Brain microvascular endothelial cell (primary cell): ENCODE measurements at regions not wholly inside any gene's neighbourhood (a gene's known extent, or its start where the extent isn't known, plus 50 kb on each side); places are given as distances from the start of the nearest gene placed in this dataset.

Experiments used
- DNase-seq: peaks from one replicate; pipeline ENCODE4 v3.0.0-alpha.2; 2020
- H3K27ac ChIP-seq: fragments of 250-450 bp; sonication (Bioruptor Pico); 2 replicates; pipeline ENCODE4 v1.5.1; 2020; ENCODE audit warnings: mild to moderate bottlenecking, moderate library complexity
- H3K27me3 ChIP-seq: fragments of 250-450 bp; sonication (Bioruptor Pico); replicated peaks from 2 replicates; pipeline ENCODE4 v1.5.1; 2020; ENCODE audit warnings: mild to moderate bottlenecking
- H3K36me3 ChIP-seq: fragments of 250-450 bp; sonication (Bioruptor Pico); replicated peaks from 2 replicates; pipeline ENCODE4 v1.5.1; 2020; ENCODE audit warnings: mild to moderate bottlenecking
- H3K4me3 ChIP-seq: 2 replicates; pipeline ENCODE4 v1.5.1; 2011; ENCODE audit warnings: low read depth, mild to moderate bottlenecking, control low read depth, low read length, moderate library complexity
- CTCF ChIP-seq: IDR thresholded peaks from 2 replicates; pipeline ENCODE4 v1.5.1; 2011; ENCODE audit warnings: low read depth, mild to moderate bottlenecking, moderate library complexity, low read length, control low read depth, inconsistent platforms; ENCODE audit errors: missing control alignments
- in situ Hi-C: cut with HindIII; loops from 2 replicates; pipeline ENCODE4 v1.10.0; 2017; ENCODE audit warnings: low sequenced_read_pairs, low pct_ligation_motif_present

GRCh38 chr10:128777342-128777741, 651.1 kb upstream of the MKI67 start:
- TF ChIP-seq CTCF: no peak
- no peak overlapping the region for H3K4me3 ChIP-seq
- H3K27ac ChIP-seq: no peak overlapping the region
- in situ Hi-C loops: no loop called here
- H3K36me3 ChIP-seq: no peaks in the 10 kb centered on the region
- H3K27me3 ChIP-seq: no peaks in the 10 kb centered on the region
- DNase-seq: no peak

GRCh38 chr10:128779416-128779815, 653.2 kb upstream of the MKI67 start:
- H3K4me3 ChIP-seq: no peak overlapping the region
- no peaks in the 10 kb centered on the region for H3K27me3 ChIP-seq
- DNase-seq: no peak
- no peak for TF ChIP-seq CTCF
- no peak overlapping the region for H3K27ac ChIP-seq
- in situ Hi-C loops: no loop called here
- no peaks in the 10 kb centered on the region for H3K36me3 ChIP-seq

GRCh38 chr10:128780156-128780761, 654.0 kb upstream of the MKI67 start:
- in situ Hi-C loops: no loop called here
- TF ChIP-seq CTCF: no peak

GRCh38 chr10:128781637-128782036, 655.4 kb upstream of the MKI67 start:
- Histone ChIP-seq H3K27me3 (no peaks in the 10 kb centered on the region), H3K36me3 (no peaks in the 10 kb centered on the region), H3K4me3 (no peak overlapping the region), H3K27ac (no peak overlapping the region)
- DNase-seq: no peak
- no peak for TF ChIP-seq CTCF
- in situ Hi-C loops: no loop called here

More at GRCh38 chr10:128780156-128780761, 654.0 kb upstream of the MKI67 start:
- Histone ChIP-seq H3K27ac (no peak overlapping the region), H3K4me3 (no peak overlapping the region), H3K36me3 (no peaks in the 10 kb centered on the region), H3K27me3 (no peaks in the 10 kb centered on the region)
- no peak for DNase-seq

GRCh38 chr10:128784444-128784843, 658.2 kb upstream of the MKI67 start:
- no peak for TF ChIP-seq CTCF
- DNase-seq: no peak
- Histone ChIP-seq H3K27ac (no peak overlapping the region), H3K4me3 (no peak overlapping the region), H3K36me3 (no peaks in the 10 kb centered on the region), H3K27me3 (no peaks in the 10 kb centered on the region)
- in situ Hi-C loops: no loop called here
